ENCODE measurements at regions not wholly inside any gene's neighbourhood (a gene's known extent, or its start where the extent isn't known, plus 50 kb on each side); places are given as distances from the start of the nearest gene placed in this dataset.

- H3K4me3 ChIP-seq (ENCODE audit: low read length): no peak overlapping the region
- H3K79me2 ChIP-seq (ENCODE audit: low read length): no peaks in the 10 kb centered on the region
- H3K4me2 ChIP-seq (ENCODE audit: low read length): no peak overlapping the region
- H3K9me3 ChIP-seq (ENCODE audit: insufficient read depth, low read length): no peaks in the 10 kb centered on the region
- no peak overlapping the region for H2AFZ ChIP-seq (ENCODE audit: low read depth, low read length)
- no peak overlapping the region for H3K27ac ChIP-seq (ENCODE audit: low read length)
- TF ChIP-seq EZH2phosphoT487 (IDR thresholded peaks at IDR 0.05; ENCODE audit: low read depth): no peak
- TF ChIP-seq CTCF (IDR thresholded peaks at IDR 0.05; ENCODE audit: low read depth, low read length): no peak
- no peaks in the 10 kb centered on the region for H3K27me3 ChIP-seq (ENCODE audit: low read depth, low read length)
- no peaks in the 10 kb centered on the region for H3K36me3 ChIP-seq (replicated peaks; ENCODE audit: low read depth, low read length)
- peaks cover 18% of the 10 kb centered on the region for H3K4me1 ChIP-seq (ENCODE audit: low read length)
- H4K20me1 ChIP-seq (ENCODE audit: insufficient read depth, low read length): no peaks in the 10 kb centered on the region
- H3K9ac ChIP-seq (ENCODE audit: low read length): no peak overlapping the region
Observed at GRCh38 chr15:62449638-62450037, 284.6 kb upstream of the C2CD4B start.

- Histone ChIP-seq H3K9me3 (ENCODE audit: insufficient read depth, low read length) (no peaks in the 10 kb centered on the region), H3K4me1 (ENCODE audit: low read length) (peaks cover 18% of the 10 kb centered on the region), H3K27ac (ENCODE audit: low read length) (no peak overlapping the region), H3K4me2 (ENCODE audit: low read length) (no peak overlapping the region), H3K4me3 (ENCODE audit: low read length) (no peak overlapping the region), H3K27me3 (ENCODE audit: low read depth, low read length) (no peaks in the 10 kb centered on the region), H3K36me3 (replicated peaks; ENCODE audit: low read depth, low read length) (no peaks in the 10 kb centered on the region), H2AFZ (ENCODE audit: low read depth, low read length) (no peak overlapping the region), H3K79me2 (ENCODE audit: low read length) (no peaks in the 10 kb centered on the region), H3K9ac (ENCODE audit: low read length) (no peak overlapping the region), H4K20me1 (ENCODE audit: insufficient read depth, low read length) (no peaks in the 10 kb centered on the region)
- TF ChIP-seq EZH2phosphoT487 (IDR thresholded peaks at IDR 0.05; ENCODE audit: low read depth) (no peak), CTCF (IDR thresholded peaks at IDR 0.05; ENCODE audit: low read depth, low read length) (no peak)
Observed at GRCh38 chr15:62450061-62450460, 285.0 kb upstream of the C2CD4B start.

- Histone ChIP-seq H2AFZ (ENCODE audit: low read depth, low read length) (no peak overlapping the region), H3K4me1 (ENCODE audit: low read length) (peaks cover 18% of the 10 kb centered on the region), H3K27ac (ENCODE audit: low read length) (no peak overlapping the region), H3K79me2 (ENCODE audit: low read length) (no peaks in the 10 kb centered on the region), H3K4me3 (ENCODE audit: low read length) (no peak overlapping the region), H4K20me1 (ENCODE audit: insufficient read depth, low read length) (no peaks in the 10 kb centered on the region), H3K9ac (ENCODE audit: low read length) (no peak overlapping the region), H3K9me3 (ENCODE audit: insufficient read depth, low read length) (no peaks in the 10 kb centered on the region), H3K4me2 (ENCODE audit: low read length) (no peak overlapping the region), H3K27me3 (ENCODE audit: low read depth, low read length) (no peaks in the 10 kb centered on the region), H3K36me3 (replicated peaks; ENCODE audit: low read depth, low read length) (no peaks in the 10 kb centered on the region)
- no peak for TF ChIP-seq EZH2phosphoT487 (IDR thresholded peaks at IDR 0.05; ENCODE audit: low read depth)
- TF ChIP-seq CTCF (IDR thresholded peaks at IDR 0.05; ENCODE audit: low read depth, low read length): no peak
Observed at GRCh38 chr15:62452026-62452425, 286.9 kb upstream of the C2CD4B start.

- H3K9ac ChIP-seq (ENCODE audit: low read length): no peak overlapping the region
- H3K27me3 ChIP-seq (ENCODE audit: low read depth, low read length): no peaks in the 10 kb centered on the region
- H4K20me1 ChIP-seq (ENCODE audit: insufficient read depth, low read length): no peaks in the 10 kb centered on the region
- no peak overlapping the region for H3K27ac ChIP-seq (ENCODE audit: low read length)
- H3K9me3 ChIP-seq (ENCODE audit: insufficient read depth, low read length): no peaks in the 10 kb centered on the region
- no peak overlapping the region for H3K4me3 ChIP-seq (ENCODE audit: low read length)
- no peaks in the 10 kb centered on the region for H3K36me3 ChIP-seq (replicated peaks; ENCODE audit: low read depth, low read length)
- no peaks in the 10 kb centered on the region for H3K79me2 ChIP-seq (ENCODE audit: low read length)
- H2AFZ ChIP-seq (ENCODE audit: low read depth, low read length): no peak overlapping the region
- H3K4me1 ChIP-seq (ENCODE audit: low read length): peaks cover 18% of the 10 kb centered on the region
- TF ChIP-seq CTCF (IDR thresholded peaks at IDR 0.05; ENCODE audit: low read depth, low read length): no peak
- TF ChIP-seq EZH2phosphoT487 (IDR thresholded peaks at IDR 0.05; ENCODE audit: low read depth): no peak
- no peak overlapping the region for H3K4me2 ChIP-seq (ENCODE audit: low read length)
Observed at GRCh38 chr15:62452667-62453066, 287.6 kb upstream of the C2CD4B start.

All from OCI-LY3 (cell line).